ENCODE measurements at regions not wholly inside any gene's neighbourhood (a gene's known extent, or its start where the extent isn't known, plus 50 kb on each side); places are given as distances from the start of the nearest gene placed in this dataset.

DNA sequence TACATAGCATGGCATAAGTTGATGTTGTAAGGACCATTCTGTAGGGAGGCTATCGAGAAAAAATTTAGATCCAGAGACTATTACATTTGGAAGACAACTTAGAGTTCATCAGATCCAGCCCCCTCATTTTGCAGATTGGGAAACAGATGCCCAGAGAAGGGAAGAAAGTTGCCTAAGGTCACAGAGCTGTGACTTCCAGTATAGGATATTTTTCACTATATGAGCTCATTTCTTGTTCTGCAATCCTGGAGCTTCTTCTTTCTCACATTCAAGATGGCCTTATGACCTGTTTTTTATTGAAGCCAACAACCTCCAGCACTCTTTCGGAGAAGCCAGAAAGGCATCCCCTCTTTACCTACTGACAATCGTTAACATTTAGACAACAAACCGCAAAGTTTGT lies 421.8 kb upstream of the PLXNA2 start:
- Histone ChIP-seq H3K9me3 (no peaks in the 10 kb centered on the region), H3K4me3 (no peak overlapping the region), H3K27me3 (no peaks in the 10 kb centered on the region), H3K27ac (no peak overlapping the region), H3K4me1 (no peaks in the 10 kb centered on the region), H3K36me3 (no peaks in the 10 kb centered on the region)
- intact Hi-C loops (cut with DNase I; ENCODE audit: low total_unique reads), result no loop called here
- in situ Hi-C loops (cut with MboI; ENCODE audit: low pct_ligation_motif_present in 1 of 4, low pct_unique_long_range_greater_than_20kb in 1 of 4, low sequenced_read_pairs in 3 of 4), result loop anchor here (25.0 kb wide), 1 partner anchor 546 kb away; no protein-coding TSS in a partner anchor
- TF ChIP-seq, protein P1, sequence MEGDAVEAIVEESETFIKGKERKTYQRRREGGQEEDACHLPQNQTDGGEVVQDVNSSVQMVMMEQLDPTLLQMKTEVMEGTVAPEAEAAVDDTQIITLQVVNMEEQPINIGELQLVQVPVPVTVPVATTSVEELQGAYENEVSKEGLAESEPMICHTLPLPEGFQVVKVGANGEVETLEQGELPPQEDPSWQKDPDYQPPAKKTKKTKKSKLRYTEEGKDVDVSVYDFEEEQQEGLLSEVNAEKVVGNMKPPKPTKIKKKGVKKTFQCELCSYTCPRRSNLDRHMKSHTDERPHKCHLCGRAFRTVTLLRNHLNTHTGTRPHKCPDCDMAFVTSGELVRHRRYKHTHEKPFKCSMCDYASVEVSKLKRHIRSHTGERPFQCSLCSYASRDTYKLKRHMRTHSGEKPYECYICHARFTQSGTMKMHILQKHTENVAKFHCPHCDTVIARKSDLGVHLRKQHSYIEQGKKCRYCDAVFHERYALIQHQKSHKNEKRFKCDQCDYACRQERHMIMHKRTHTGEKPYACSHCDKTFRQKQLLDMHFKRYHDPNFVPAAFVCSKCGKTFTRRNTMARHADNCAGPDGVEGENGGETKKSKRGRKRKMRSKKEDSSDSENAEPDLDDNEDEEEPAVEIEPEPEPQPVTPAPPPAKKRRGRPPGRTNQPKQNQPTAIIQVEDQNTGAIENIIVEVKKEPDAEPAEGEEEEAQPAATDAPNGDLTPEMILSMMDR (IDR thresholded peaks at IDR 0.05), result no peak
- no peak for TF ChIP-seq POLR2A (IDR thresholded peaks at IDR 0.05)
- TF ChIP-seq EP300 (IDR thresholded peaks at IDR 0.05; ENCODE audit: low read depth), result no peak
- no peak for TF ChIP-seq POLR2AphosphoS5 (IDR thresholded peaks at IDR 0.05)
- no peak for DNase-seq
- 83 to 94% methylated on average over 4 of the region's 4 CpGs for WGBS, 2 donors (ENCODE audit: low coverage in 1 of 2)

DNA sequence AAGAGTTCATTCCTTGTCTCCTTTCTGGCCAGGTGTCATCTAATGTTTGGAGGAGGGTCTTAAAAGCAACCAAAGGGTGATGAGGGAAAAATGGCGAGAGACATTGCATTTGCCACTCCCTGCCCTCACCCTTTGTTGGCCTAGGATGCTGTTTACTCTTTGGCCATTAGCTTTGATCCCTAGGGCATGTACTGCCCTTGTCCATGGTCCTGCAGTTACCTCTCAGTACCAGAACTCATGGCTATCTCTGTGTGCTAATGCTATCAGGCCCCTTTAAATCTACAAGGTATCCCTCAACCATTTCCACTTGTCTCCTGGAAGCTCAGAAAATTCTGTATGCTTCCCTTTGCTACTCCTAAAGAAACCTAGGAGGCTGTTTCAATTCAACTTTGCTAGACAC lies 424.8 kb upstream of the PLXNA2 start:
- 29 to 42% methylated on average over 1 of the region's 1 CpG for WGBS, 2 donors (ENCODE audit: low coverage in 1 of 2)
- no peaks in the 10 kb centered on the region for H3K27me3 ChIP-seq
- no peak overlapping the region for H3K27ac ChIP-seq
- H3K4me1 ChIP-seq, result no peaks in the 10 kb centered on the region
- intact Hi-C loops (cut with DNase I; ENCODE audit: low total_unique reads) (no loop called here), in situ Hi-C loops (cut with MboI; ENCODE audit: low pct_ligation_motif_present in 1 of 4, low pct_unique_long_range_greater_than_20kb in 1 of 4, low sequenced_read_pairs in 3 of 4) (loop anchor here (25.0 kb wide), 1 partner anchor 543 kb away; no protein-coding TSS in a partner anchor)
- H3K4me3 ChIP-seq, result no peak overlapping the region
- no peak for DNase-seq
- TF ChIP-seq POLR2A (IDR thresholded peaks at IDR 0.05), result no peak
- TF ChIP-seq EP300 (IDR thresholded peaks at IDR 0.05; ENCODE audit: low read depth), result no peak
- TF ChIP-seq, protein P1 (IDR thresholded peaks at IDR 0.05), result no peak
- no peak for TF ChIP-seq POLR2AphosphoS5 (IDR thresholded peaks at IDR 0.05)
- no peaks in the 10 kb centered on the region for H3K9me3 ChIP-seq
- H3K36me3 ChIP-seq, result no peaks in the 10 kb centered on the region

DNA sequence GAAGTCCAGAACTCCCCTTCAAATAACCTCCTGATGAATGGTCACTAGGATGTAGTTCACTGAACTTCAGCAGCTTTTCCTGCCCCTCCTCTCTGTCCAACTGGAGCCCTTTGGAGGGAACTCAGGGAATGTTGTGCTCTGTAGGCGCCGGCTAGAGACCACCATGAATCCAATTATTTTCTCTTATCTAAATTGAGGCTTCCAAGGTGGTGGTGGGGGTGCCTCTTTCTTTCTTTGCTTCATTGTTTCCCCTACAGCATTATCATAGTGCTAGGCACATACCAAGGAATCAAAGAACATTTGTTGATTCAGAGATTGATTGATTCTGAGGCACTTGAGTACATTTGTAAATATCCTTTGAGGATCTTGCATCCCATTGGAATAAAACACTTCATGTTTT lies 426.6 kb upstream of the PLXNA2 start:
- WGBS, 2 donors (ENCODE audit: low coverage in 1 of 2), result 91% methylated on average over 2 of the region's 2 CpGs; no CpG with 5 or more reads in 1 of the 2 donors
- DNase-seq, result no peak
- H3K4me3 ChIP-seq, result no peak overlapping the region
- H3K9me3 ChIP-seq, result no peaks in the 10 kb centered on the region
- H3K27ac ChIP-seq, result no peak overlapping the region
- in situ Hi-C loops (cut with MboI; ENCODE audit: low pct_ligation_motif_present in 1 of 4, low pct_unique_long_range_greater_than_20kb in 1 of 4, low sequenced_read_pairs in 3 of 4), result loop anchor here (25.0 kb wide), 1 partner anchor 542 kb away; no protein-coding TSS in a partner anchor
- H3K4me1 ChIP-seq, result no peaks in the 10 kb centered on the region
- intact Hi-C loops (cut with DNase I; ENCODE audit: low total_unique reads), result no loop called here
- no peaks in the 10 kb centered on the region for H3K36me3 ChIP-seq
- H3K27me3 ChIP-seq, result no peaks in the 10 kb centered on the region
- TF ChIP-seq POLR2A (IDR thresholded peaks at IDR 0.05) (no peak), EP300 (IDR thresholded peaks at IDR 0.05; ENCODE audit: low read depth) (no peak), POLR2AphosphoS5 (IDR thresholded peaks at IDR 0.05) (no peak)
- TF ChIP-seq, protein P1 (IDR thresholded peaks at IDR 0.05), result no peak

DNA sequence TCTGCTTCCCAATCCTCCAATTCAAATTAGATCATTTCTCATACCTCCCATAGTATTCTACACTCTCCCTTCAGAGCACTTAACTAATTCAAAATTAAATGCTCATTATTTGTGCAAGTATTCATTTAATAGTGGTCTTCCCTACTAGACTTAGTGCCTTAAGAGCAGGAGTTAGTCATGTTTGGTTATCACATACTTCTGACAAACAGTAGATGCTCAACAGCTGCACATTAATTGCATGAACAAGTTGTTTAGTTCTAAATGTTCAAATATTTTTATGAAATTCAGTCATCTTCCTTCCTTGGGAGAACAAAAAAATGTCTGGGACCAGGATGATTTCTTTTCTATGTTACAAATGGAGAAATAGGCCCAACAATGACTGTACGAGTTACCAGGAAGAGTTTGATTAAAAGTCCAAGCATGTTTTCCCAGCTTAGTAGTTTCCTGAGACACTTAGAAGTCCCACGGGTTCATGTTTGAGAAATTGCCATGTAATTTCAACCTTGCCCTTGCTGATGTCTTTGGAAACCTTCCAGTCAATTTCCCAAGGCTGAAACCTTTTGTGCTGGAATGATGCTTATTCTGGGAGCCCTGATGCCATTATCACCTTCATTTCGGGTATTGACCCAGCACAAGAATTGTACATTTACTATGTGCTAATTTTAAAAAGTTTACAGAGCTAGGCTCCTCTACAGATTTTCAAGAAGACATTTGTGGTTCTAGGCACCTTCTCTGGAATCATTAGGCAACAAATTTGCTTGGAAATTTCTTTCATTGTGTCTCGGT lies 437.9 kb upstream of the PLXNA2 start:
- Histone ChIP-seq H3K4me1 (peaks cover 0 to 18% (median 1%) of the 10 kb centered on the region in 4 donors), H3K36me3 (no peaks in the 10 kb centered on the region), H3K4me3 (no peak overlapping the region), H3K9me3 (no peaks in the 10 kb centered on the region), H3K27ac (peak overlapping the region in 2 of 4 donors; percentile 33 to 52), H3K27me3 (no peaks in the 10 kb centered on the region)
- WGBS, 2 donors (ENCODE audit: low coverage in 1 of 2), result 26 to 40% methylated on average over 4 of the region's 4 CpGs
- TF ChIP-seq, protein P1 (IDR thresholded peaks at IDR 0.05), result no peak
- TF ChIP-seq POLR2A (IDR thresholded peaks at IDR 0.05) (no peak), EP300 (IDR thresholded peaks at IDR 0.05; ENCODE audit: low read depth) (no peak), POLR2AphosphoS5 (IDR thresholded peaks at IDR 0.05) (no peak)
- in situ Hi-C loops (cut with MboI; ENCODE audit: low pct_ligation_motif_present in 1 of 4, low pct_unique_long_range_greater_than_20kb in 1 of 4, low sequenced_read_pairs in 3 of 4), result no loop called here
- no peak for DNase-seq
- intact Hi-C loops (cut with DNase I; ENCODE audit: low total_unique reads), result no loop called here
